Progenitor cell of endocrine pancreas (in vitro differentiated cells): ENCODE measurements at regions not wholly inside any gene's neighbourhood (a gene's known extent, or its start where the extent isn't known, plus 50 kb on each side); places are given as distances from the start of the nearest gene placed in this dataset.
"Not testable (repeated sequence)": the region's sequence is repeated elsewhere in the genome, so short reads cannot be mapped to it uniquely, and the experiment has no call there.

Experiments
- DNase-seq: peaks from one replicate; pipeline ENCODE4 v3.0.0; 2021; ENCODE audit warnings: low spot score; ENCODE audit not compliant: unreplicated experiment
- H3K27ac Mint-ChIP-seq: 2 replicates; pipeline ENCODE4 v1.8.0; 2021; ENCODE audit warnings: mild to moderate bottlenecking, moderate library complexity, mixed read lengths
- H3K27me3 Mint-ChIP-seq: 2 replicates; pipeline ENCODE4 v1.8.0; 2021; ENCODE audit warnings: mixed read lengths
- H3K36me3 Mint-ChIP-seq: 2 replicates; pipeline ENCODE4 v1.8.0; 2022; ENCODE audit warnings: mixed read lengths; ENCODE audit not compliant: insufficient read depth
- H3K4me1 Mint-ChIP-seq: 2 replicates; pipeline ENCODE4 v1.8.0; 2021; ENCODE audit warnings: low read depth, mixed read lengths
- H3K4me3 Mint-ChIP-seq: 2 replicates; pipeline ENCODE4 v1.8.0; 2021; ENCODE audit warnings: low read depth, mild to moderate bottlenecking, moderate library complexity, mixed read lengths
- H3K9me3 Mint-ChIP-seq: 2 replicates; pipeline ENCODE4 v1.8.0; 2021; ENCODE audit warnings: low read depth, mixed read lengths

DNA sequence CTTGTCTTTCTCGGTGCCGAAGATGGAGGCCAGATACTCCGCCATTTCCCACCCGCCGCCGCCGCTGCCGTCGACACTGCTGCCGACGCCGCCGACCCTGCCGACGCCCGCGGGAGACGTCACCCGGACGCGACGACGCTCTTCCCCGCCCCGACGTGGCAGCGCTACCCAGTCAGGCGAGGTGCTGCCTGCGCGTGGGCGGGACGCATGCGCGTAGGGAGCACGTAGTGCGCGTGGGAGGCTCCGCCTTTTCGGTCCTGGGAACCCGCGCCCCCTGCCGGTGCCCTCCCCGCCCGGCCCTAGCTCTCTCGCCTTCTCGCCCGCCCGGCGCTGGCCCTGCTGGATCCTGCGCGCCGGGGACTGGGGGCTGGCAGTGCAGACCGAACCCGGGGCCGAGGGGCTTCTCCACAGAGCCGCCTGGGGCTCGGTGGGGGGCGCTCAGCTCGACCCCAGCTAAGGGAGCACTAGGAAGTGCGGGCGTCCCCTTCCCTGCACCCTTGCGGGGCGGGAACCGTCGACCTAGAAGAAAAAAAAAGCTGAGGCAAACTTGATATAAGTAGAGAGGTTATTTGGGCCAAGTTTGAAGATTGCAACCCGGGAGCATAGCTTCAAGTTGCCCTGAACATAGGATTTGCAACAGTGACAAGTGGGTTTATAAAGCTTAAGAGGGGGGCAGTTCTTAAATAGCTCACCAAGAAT is 4022.1 kb upstream of the TPTE start:
- H3K9me3 Mint-ChIP-seq, H3K36me3 Mint-ChIP-seq, H3K27me3 Mint-ChIP-seq, H3K4me1 Mint-ChIP-seq, H3K4me3 Mint-ChIP-seq, H3K27ac Mint-ChIP-seq: not testable (repeated sequence)
- peak; percentile 15 for DNase-seq

DNA sequence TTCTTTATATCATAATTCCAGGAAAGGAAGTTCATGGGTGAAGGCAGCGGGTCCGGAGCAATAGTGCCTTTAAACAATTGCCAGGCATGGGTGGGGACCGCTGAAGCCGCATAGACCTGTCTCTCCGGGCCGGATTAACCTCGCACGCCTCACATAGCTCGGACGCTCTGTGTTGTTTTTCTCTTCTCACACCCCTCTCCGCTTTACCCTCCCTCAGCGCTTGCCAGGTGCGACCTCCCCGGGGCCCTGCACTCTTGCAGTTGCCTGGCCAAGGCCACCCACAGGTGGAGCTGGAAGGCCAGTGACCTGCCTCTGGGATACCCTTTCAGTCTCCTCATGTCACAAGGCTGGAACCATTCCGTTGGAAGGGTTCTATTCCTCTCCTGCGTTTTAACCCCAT is 4021.5 kb upstream of the TPTE start:
- H3K4me3 Mint-ChIP-seq, DNase-seq, H3K36me3 Mint-ChIP-seq, H3K27me3 Mint-ChIP-seq, H3K9me3 Mint-ChIP-seq, H3K27ac Mint-ChIP-seq, H3K4me1 Mint-ChIP-seq: not testable (repeated sequence)

DNA sequence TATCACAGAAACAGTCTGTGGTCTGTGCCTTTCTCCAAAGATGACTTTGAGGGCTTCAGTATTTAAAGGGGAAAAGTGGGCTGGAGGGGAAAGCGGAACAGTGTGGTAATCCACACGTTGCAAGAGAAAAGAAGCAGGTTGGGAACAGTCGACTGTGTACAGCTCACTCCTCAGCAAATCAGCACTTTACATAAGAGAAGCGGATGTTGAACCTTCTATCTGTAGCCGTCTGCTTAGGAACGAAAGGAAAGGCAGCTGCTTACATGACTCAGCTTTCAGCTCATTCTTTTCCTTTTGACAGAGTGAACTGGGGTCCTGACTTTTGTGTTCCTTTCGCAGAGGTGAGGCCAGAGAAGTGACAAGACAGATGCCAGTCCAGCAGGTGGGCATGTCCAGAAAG is 4020.7 kb upstream of the TPTE start:
- not testable (repeated sequence) for H3K4me1 Mint-ChIP-seq, H3K27me3 Mint-ChIP-seq, H3K4me3 Mint-ChIP-seq, H3K9me3 Mint-ChIP-seq, DNase-seq, H3K36me3 Mint-ChIP-seq, H3K27ac Mint-ChIP-seq

DNA sequence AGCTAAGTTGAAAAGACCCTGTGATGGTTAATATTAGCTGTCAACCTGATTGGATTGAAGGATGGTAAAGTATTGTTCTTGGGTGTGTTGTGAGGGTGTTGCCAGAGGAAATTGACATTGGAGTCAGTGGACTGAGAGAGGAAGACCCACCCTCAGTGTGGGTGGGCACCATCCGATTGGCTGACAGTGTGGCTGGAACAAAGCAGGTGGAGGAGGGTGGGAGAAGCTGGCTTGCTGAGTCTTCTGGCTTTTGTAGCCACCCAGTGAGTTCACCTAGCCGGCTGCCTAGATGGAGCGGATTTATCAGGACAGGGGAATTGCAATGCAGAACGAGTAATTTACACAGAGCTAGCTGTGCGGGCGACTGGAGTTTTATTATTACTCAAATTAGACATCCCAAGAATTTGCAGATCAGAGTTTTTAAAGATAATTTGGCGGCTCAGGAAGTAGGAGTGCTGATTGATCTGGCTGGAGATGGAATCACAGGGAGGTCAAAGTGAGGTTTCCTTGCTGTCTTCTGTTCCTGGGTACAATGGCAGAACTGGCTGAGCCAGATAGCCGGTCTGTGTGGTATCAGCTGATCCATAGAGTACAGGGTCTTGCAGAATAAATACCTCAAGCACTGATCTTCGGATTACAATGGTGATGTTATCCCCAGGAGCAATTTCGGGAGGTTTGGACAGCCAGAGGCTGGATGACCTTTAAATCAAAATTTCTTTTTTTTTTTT is 4015.1 kb upstream of the TPTE start:
- not testable (repeated sequence) for H3K9me3 Mint-ChIP-seq, H3K36me3 Mint-ChIP-seq, DNase-seq, H3K27ac Mint-ChIP-seq, H3K27me3 Mint-ChIP-seq, H3K4me1 Mint-ChIP-seq, H3K4me3 Mint-ChIP-seq

DNA sequence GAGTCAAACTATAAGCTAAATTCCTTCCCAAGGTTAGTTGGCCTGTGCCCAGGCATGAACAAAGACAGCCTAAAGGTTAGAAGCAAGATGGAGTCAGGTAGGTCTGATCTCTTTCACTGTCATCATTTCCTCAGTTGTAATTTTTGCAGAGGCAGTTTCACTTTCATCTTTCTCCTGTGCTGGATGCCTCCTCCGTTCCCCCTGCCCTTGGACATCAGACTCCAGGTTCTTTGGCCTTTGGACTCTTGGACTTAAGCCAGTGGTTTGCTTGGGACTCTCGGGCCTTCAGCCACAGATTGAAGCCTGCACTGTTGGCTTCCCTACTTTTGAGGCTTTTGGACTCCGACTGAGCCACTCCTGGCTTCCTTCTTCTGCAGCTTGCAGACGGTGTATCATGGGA is 4013.8 kb upstream of the TPTE start:
- not testable (repeated sequence) for DNase-seq, H3K27me3 Mint-ChIP-seq, H3K4me1 Mint-ChIP-seq, H3K4me3 Mint-ChIP-seq, H3K9me3 Mint-ChIP-seq, H3K27ac Mint-ChIP-seq, H3K36me3 Mint-ChIP-seq

DNA sequence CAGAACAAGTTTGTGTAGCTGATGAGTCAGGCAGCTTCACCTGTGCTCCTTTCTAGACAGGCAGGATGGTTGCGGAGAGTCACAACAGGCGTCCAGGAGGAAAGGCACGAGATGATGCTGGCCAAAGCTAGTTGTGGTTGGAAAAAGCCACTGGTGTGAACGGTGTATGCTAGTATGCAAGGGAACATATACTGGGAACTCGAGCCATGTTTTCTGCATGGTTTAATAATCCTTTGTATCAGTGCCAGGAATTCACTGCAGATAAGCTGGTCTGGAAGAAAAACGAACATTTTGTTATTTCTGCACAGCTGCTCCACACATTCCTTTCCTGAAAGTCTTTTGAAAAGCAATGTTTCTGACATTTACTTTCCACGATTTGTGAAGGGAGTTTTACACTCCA is 3999.6 kb upstream of the TPTE start:
- not testable (repeated sequence) for H3K27me3 Mint-ChIP-seq, DNase-seq, H3K9me3 Mint-ChIP-seq, H3K4me3 Mint-ChIP-seq, H3K4me1 Mint-ChIP-seq, H3K27ac Mint-ChIP-seq, H3K36me3 Mint-ChIP-seq

DNA sequence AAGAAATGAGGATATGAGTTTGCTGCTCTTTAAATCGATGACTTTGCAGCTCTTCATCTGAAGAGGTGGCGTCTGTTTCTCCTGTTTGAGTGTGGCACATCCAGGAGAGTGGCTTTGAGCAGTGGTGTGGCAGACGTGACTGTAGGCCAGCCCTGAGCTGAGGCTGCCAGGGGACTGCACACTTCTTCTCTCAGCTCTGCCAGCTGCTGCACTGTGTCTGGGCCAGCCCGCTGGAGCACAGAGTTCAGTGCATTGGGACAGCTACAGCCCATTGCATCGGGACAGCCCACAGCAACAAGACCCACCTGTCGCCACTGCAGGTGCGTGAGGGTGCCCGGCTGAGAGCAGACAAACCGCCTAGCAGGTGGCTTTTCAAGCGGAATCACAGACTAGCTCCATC is 3995.2 kb upstream of the TPTE start:
- not testable (repeated sequence) for H3K9me3 Mint-ChIP-seq, H3K4me1 Mint-ChIP-seq, H3K36me3 Mint-ChIP-seq

DNA sequence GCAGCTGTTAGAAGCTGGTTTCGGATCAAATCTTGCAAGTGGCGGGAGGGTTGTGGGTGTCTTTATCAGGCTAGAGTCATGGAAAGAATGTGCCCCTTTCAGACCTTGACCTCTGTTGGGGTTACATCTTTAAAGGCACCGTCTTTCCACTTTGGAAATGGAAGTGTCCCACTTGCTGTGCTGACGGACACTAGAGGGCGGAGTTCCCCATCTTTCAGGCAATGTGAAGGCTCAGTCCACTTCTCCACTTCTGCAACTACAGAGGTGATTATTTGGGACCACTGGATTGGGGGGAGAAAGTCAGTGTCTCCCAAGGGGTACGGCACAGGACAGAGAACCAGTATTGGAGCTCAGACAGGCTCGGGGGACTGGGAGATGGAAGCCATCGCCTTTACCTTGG is 3990.7 kb upstream of the TPTE start:
- H3K36me3 Mint-ChIP-seq, H3K9me3 Mint-ChIP-seq, DNase-seq, H3K27me3 Mint-ChIP-seq, H3K4me1 Mint-ChIP-seq, H3K27ac Mint-ChIP-seq, H3K4me3 Mint-ChIP-seq: not testable (repeated sequence)

More for the DNA sequence above, 3995.2 kb upstream of the TPTE start:
- DNase-seq, H3K27ac Mint-ChIP-seq, H3K27me3 Mint-ChIP-seq, H3K4me3 Mint-ChIP-seq: not testable (repeated sequence)

DNA sequence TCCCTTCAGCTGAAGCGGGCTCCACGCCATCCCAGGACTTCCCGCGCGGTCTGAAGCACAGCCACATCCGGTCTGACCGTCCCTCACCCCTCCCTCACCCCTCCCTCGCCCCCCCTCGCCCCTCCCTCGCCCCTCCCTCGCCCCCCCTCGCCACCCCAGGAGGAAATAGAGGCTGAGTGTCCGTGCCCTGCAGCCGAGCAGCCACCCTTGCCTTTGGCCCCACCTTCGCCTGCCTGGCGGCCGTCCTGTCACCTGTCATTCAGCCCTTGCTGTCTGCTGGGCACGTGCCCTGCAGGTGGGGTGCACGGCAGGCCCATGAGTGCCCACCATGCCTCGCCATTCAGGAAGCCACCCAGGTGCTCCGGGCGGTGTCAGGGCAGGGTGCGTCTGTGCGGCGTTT is 3988.1 kb upstream of the TPTE start:
- H3K27me3 Mint-ChIP-seq = not testable (repeated sequence)

DNA sequence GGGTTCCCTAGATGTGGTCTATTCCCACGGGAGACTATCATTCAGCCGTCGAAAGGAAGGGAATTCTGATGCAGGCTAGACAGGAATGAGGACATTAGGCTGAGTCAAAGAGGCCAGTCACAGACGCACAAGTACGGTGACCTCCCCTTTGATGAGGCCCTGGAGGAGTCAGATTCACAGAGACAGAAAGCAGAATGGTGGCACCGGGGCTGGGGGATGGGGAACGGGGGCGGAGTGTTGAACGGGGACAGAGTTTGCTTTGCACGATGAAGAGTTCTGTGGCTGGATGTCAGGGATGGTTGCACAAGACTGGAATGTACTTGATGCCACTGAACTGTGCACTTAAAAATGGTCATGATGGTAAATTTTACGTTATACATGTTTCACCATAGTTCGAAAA is 3983.1 kb upstream of the TPTE start:
- not testable (repeated sequence) for H3K9me3 Mint-ChIP-seq, H3K4me3 Mint-ChIP-seq, H3K36me3 Mint-ChIP-seq, H3K27ac Mint-ChIP-seq, DNase-seq, H3K27me3 Mint-ChIP-seq, H3K4me1 Mint-ChIP-seq

More for the DNA sequence above, 3988.1 kb upstream of the TPTE start:
- H3K27ac Mint-ChIP-seq, H3K36me3 Mint-ChIP-seq, DNase-seq, H3K4me3 Mint-ChIP-seq, H3K9me3 Mint-ChIP-seq, H3K4me1 Mint-ChIP-seq: not testable (repeated sequence)

DNA sequence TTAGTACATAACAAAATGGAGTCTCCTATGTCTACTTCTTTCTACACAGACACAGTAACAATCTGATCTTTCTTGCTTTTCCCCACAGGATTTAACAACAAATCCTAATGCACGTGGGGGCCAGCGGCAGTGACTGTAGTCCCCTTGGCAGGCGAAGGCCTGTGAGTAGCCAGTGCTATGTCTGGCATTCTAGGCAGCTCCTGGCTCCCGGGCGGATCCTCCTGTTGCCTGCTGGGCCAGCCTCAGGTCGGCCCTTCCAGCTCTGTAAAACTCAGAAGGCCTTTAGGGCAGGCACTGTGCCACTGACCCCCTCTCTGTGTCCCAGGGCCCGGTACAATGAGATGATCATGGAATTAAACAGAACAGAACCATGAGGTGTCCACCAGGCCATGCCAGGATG is 3981.7 kb upstream of the TPTE start:
- not testable (repeated sequence) for H3K4me3 Mint-ChIP-seq, DNase-seq, H3K4me1 Mint-ChIP-seq, H3K36me3 Mint-ChIP-seq, H3K27me3 Mint-ChIP-seq, H3K27ac Mint-ChIP-seq, H3K9me3 Mint-ChIP-seq

DNA sequence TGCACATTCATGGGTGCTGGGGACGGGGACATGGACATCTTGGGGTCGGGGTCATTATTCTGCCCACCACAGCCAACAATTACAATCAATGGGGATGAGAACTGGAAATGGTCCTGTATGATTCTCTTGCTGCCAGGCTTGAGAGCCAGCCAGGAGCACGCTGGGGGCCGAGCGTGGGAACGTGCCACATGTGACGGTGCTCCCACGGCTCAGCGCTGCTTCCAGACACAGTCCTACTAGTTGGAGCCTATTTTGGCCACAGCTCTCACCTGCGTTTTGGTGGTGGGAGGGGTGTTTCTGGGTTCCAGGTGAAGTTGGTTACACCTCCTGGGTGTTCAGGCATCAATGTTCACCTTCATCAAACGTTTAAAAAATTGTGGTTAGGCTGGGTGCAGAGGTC is 3980.3 kb upstream of the TPTE start:
- not testable (repeated sequence) for H3K27ac Mint-ChIP-seq, DNase-seq, H3K27me3 Mint-ChIP-seq

DNA sequence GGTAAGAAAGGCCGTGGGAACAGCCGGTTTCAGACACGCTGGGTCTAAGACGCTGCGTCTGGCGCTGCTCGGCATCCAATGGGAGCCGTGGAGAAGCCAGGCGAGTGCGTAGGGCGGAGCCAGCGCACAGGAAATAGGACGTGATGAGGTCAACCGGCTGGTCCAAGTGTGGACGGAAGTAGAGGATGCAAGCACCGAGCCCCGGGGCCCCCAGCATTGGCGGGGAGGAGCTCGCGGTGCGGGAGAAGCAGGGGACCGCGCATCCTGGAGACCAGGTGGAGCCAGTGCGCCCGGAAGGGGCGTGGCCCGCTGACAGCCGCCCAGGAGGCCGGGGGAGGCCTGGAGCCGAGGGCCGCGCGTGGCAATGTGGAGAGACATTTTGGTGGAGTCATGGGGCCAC is 3976.1 kb upstream of the TPTE start:
- not testable (repeated sequence) for DNase-seq, H3K9me3 Mint-ChIP-seq, H3K27me3 Mint-ChIP-seq, H3K36me3 Mint-ChIP-seq, H3K4me1 Mint-ChIP-seq, H3K27ac Mint-ChIP-seq, H3K4me3 Mint-ChIP-seq

More for the DNA sequence above, 3980.3 kb upstream of the TPTE start:
- not testable (repeated sequence) for H3K4me3 Mint-ChIP-seq, H3K36me3 Mint-ChIP-seq, H3K9me3 Mint-ChIP-seq, H3K4me1 Mint-ChIP-seq
